ENCODE measurements at regions not wholly inside any gene's neighbourhood (a gene's known extent, or its start where the extent isn't known, plus 50 kb on each side); places are given as distances from the start of the nearest gene placed in this dataset.
"Not testable (repeated sequence)": the region's sequence is repeated elsewhere in the genome, so short reads cannot be mapped to it uniquely, and the experiment has no call there.

DNA sequence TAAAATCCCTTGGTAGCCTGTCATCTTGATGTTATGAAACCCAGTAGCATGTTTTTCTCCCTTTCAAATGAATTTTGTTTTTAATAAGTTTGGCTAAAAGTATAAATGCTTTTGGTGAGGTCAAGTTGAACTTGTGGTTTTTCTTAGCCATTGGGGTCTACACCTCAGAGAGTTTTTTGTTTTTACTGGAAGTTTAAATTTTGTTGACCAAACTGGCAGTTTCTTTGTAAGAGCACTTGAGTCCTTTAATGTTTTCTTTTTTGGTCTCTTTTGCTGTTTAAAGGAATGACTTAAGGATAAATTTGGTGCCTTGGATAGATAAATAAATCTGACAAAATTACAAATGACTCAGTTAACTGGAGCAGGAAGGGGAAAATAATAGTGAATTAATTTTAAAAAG lies 577.3 kb downstream of the SATB2 start:
- no peak overlapping the region for H3K27ac ChIP-seq
- CTCF ChIA-PET, result no interaction called here
- POLR2A ChIA-PET (ENCODE audit: low non-redundant PET), result no interaction called here
- DNase-seq (ENCODE audit: low spot score), result no peak
- TF ChIP-seq, protein P1, sequence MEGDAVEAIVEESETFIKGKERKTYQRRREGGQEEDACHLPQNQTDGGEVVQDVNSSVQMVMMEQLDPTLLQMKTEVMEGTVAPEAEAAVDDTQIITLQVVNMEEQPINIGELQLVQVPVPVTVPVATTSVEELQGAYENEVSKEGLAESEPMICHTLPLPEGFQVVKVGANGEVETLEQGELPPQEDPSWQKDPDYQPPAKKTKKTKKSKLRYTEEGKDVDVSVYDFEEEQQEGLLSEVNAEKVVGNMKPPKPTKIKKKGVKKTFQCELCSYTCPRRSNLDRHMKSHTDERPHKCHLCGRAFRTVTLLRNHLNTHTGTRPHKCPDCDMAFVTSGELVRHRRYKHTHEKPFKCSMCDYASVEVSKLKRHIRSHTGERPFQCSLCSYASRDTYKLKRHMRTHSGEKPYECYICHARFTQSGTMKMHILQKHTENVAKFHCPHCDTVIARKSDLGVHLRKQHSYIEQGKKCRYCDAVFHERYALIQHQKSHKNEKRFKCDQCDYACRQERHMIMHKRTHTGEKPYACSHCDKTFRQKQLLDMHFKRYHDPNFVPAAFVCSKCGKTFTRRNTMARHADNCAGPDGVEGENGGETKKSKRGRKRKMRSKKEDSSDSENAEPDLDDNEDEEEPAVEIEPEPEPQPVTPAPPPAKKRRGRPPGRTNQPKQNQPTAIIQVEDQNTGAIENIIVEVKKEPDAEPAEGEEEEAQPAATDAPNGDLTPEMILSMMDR (conservative IDR thresholded peaks at IDR 0.05; ENCODE audit: low read depth), result no peak

DNA sequence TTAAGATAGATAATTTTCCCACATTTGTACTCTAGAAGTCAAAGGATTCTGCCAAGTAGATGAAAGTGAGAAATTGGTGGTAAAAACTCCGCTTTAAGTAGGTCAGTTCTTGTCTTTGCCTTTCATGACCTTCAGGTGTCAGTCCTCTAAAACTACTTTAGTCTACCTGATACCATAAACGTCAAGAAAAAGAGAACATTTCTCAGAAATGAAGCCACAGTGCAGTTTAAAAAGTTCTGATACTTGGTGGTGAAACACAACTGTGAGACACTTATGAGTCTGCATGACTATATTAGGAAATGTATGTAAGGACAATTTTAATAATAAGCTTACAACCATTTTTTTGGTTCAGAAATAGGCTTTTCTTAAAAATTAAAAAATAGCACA lies 583.3 kb downstream of the SATB2 start:
- H3K27ac ChIP-seq, result no peak overlapping the region
- CTCF ChIA-PET, result interaction anchor here (0.5 kb wide), 1 partner anchor 16 kb away, joined by 4 read pairs; no protein-coding TSS in a partner anchor

DNA sequence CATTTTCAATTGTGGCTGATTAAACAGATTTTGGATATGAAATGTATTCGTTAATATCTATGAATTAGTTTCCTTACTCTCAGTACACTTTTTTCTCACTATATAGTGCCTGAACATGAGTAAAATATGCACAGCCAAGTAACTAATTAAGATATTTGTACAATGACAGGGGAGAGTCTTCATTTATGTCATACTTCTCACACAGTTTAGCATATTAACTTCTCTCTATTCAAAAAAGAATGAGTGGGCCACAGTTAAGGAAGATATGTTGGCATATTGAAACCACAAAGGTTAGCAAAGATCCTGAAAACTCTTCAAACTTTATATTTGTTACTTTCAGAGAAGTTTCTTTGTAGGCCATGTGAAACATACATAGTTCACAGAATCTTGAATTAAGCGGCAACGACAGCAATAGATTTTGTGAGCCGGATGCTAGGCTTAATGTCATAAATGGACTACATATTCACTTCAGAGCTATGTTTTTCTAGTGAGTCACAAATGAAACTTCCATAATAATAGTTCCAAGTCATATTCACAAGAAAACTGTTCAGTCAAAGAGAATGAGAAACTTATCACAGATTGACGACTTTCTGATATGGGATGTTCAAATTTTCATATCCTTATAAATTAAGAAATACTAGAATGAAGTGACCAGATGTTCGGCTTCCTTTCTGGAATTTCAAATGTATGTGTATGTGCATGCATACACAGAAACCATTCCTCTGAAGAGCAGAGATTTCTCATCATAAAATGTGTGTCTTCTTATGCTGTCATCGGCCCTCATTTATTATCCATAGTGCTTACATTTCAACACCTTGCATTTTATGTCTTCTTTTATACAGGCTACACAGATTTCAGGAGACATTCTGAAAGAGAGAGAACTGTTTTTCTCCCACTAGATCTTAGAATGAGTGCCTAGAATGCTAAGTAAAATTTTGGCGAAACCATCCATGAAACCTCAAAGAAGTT lies 584.0 kb downstream of the SATB2 start:
- TF ChIP-seq, protein P1 (conservative IDR thresholded peaks at IDR 0.05; ENCODE audit: low read depth), result no peak
- no peak for DNase-seq (ENCODE audit: low spot score)
- no peak overlapping the region for H3K27ac ChIP-seq
- CTCF ChIA-PET, result no interaction called here
- POLR2A ChIA-PET (ENCODE audit: low non-redundant PET), result no interaction called here

More for the DNA sequence above, 583.3 kb downstream of the SATB2 start:
- TF ChIP-seq, protein P1 (conservative IDR thresholded peaks at IDR 0.05; ENCODE audit: low read depth), result no peak
- POLR2A ChIA-PET (ENCODE audit: low non-redundant PET), result no interaction called here
- no peak for DNase-seq (ENCODE audit: low spot score)

DNA sequence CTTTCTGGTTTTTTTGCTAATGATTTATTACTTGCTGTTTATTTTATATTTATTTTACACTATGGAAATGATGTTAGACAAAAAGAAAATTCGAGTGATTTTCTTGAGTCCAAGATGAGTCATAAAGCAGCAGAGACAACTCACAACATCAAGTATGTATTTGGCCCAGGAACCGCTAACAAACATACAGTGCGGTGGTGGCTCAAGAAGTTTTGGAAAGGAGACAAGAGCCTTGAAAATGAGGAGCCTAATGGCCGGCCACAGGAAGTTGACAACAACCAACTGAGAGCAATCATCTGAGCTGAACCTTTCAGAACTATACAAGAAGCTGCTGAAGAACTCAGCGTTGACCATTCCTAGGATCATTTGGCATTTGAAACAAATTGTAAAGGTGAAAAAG lies 594.1 kb downstream of the SATB2 start:
- no peak for DNase-seq (ENCODE audit: low spot score)
- TF ChIP-seq, protein P1 (conservative IDR thresholded peaks at IDR 0.05; ENCODE audit: low read depth), result no peak
- CTCF ChIA-PET, result no interaction called here
- no peak overlapping the region for H3K27ac ChIP-seq
- POLR2A ChIA-PET (ENCODE audit: low non-redundant PET), result no interaction called here

DNA sequence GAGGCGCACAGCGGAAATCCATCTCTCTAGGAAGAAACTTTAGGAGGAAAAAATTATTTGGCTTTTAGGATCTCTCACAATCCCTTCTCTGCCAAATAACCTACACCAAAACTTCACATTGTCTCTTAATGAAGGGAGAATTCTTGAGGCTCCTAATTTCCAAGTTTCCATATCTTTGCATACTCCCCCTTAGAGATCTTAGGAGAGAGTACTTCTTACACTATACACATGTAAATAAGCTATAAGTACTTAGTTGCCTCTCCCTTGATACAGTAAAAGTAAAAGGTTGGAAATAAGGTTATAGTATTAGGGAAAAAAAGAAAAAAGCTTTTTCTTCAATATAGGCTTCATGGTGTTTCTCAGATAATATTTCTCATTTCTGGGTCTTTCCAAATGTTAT lies 596.7 kb downstream of the SATB2 start:
- DNase-seq (ENCODE audit: low spot score), result no peak
- no peak overlapping the region for H3K27ac ChIP-seq
- CTCF ChIA-PET, result no interaction called here
- POLR2A ChIA-PET (ENCODE audit: low non-redundant PET), result no interaction called here
- TF ChIP-seq, protein P1 (conservative IDR thresholded peaks at IDR 0.05; ENCODE audit: low read depth), result no peak

DNA sequence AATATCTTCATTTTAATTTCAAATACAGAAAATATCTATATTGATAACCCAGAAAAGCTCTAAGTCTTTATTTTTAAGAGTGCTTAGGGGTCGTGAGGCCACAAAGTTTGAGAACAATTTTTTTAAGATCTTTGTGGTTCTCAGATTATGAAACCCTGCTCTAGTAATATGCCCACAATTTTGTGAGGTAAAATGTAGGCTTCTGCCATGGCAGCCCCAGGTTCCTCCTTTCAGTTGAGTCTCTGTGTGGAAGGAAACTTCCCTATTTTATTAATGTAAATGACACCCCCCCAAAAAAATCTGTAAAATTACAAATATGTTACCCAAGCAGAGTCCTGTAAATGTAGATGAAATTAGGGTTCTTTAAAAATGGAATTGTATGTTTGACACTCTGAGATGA lies 600.5 kb downstream of the SATB2 start:
- ChIA-PET CTCF (interaction anchor here (1.0 kb wide), 1 partner anchor 13 kb away, joined by 3 read pairs; no protein-coding TSS in a partner anchor), POLR2A (ENCODE audit: low non-redundant PET) (no interaction called here)
- H3K27ac ChIP-seq, result no peak overlapping the region
- TF ChIP-seq, protein P1 (conservative IDR thresholded peaks at IDR 0.05; ENCODE audit: low read depth), result no peak
- DNase-seq (ENCODE audit: low spot score), result no peak

DNA sequence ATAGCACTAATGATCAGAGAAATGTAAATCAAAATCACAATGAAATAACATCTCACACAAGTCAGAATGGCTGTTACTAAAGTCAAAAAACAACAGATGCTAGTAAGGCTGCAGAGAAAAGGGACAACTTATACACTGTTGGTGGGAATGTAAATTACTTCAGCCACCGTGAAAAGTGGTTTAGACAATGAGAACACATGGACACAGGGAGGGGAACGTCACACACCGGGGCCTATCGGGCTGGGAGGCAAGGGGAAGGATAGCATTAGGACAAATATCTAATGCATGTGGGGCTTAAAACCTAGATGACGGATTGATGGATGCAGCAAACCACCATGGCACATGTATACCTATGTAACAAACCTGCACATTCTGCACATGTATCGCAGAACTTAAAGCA lies 602.0 kb downstream of the SATB2 start:
- DNase-seq (ENCODE audit: low spot score); POLR2A ChIA-PET (ENCODE audit: low non-redundant PET); H3K27ac ChIP-seq: not testable (repeated sequence)
- CTCF ChIA-PET, result interaction anchor here (0.7 kb wide), 1 partner anchor 12 kb away, joined by 4 read pairs; no protein-coding TSS in a partner anchor

Measured in RWPE1 (cell line).